PC-9 (cell line): ENCODE measurements at regions not wholly inside any gene's neighbourhood (a gene's known extent, or its start where the extent isn't known, plus 50 kb on each side); places are given as distances from the start of the nearest gene placed in this dataset.

Source experiments
- BruUV-seq: library from RNA; stranded (reverse); fragments of 400-500 nt; replicated peaks from 2 replicates; lab custom pipeline; 2021; lab: Mats Ljungman, UMichigan
- CTCF ChIA-PET: fragments of 300-600 bp; sonication (Branson Sonifier 250); formaldehyde crosslinking; loops from one replicate; lab custom pipeline; 2022; ENCODE audit warnings: antibody characterized with exemption; lab: Charles Lee
- POLR2A ChIA-PET: fragments of 300-600 bp; sonication (Branson Sonifier 250); formaldehyde crosslinking; loops from one replicate; lab custom pipeline; 2022; ENCODE audit warnings: antibody characterized with exemption; ENCODE audit not compliant: unreplicated experiment; lab: Charles Lee
- DNase-seq, 2 experiments: peaks; one replicate each; pipeline versions ENCODE4 v3.0.0 to v3.0.0-alpha.2; 2015 to 2022; ENCODE audit warnings: mixed read lengths in 1 of 2
- H2AFZ ChIP-seq: fragments of 200-600 bp; sonication (generic); 2 replicates; pipeline ENCODE4 v1.8.1; 2017; ENCODE audit warnings: antibody characterized with exemption
- H3F3A ChIP-seq: fragments of 200-600 bp; sonication (generic); 2 replicates; pipeline ENCODE4 v1.8.1; 2017; ENCODE audit warnings: antibody characterized with exemption, mild to moderate bottlenecking, low read depth; ENCODE audit not compliant: insufficient read depth
- H3K27ac ChIP-seq: fragments of 200-600 bp; sonication (generic); 2 replicates; pipeline ENCODE4 v1.6.1; 2016; ENCODE audit warnings: mixed run types
- H3K27me3 ChIP-seq: fragments of 200-600 bp; sonication (generic); 2 replicates; pipeline ENCODE4 v1.6.1; 2016; ENCODE audit warnings: low read depth, mixed run types; ENCODE audit not compliant: insufficient read depth
- H3K36me3 ChIP-seq: fragments of 200-600 bp; sonication (generic); 2 replicates; pipeline ENCODE4 v1.6.1; 2016; ENCODE audit warnings: low read depth, mixed run types
- H3K4me1 ChIP-seq: fragments of 200-600 bp; sonication (generic); replicated peaks from 2 replicates; pipeline ENCODE4 v1.6.1; 2016; ENCODE audit warnings: mixed run types; ENCODE audit not compliant: insufficient read depth
- H3K4me2 ChIP-seq: fragments of 200-600 bp; sonication (generic); 2 replicates; pipeline ENCODE4 v1.6.1; 2017; ENCODE audit warnings: mixed run types
- H3K4me3 ChIP-seq: fragments of 200-600 bp; sonication (generic); 2 replicates; pipeline ENCODE4 v1.6.1; 2016; ENCODE audit warnings: mixed run types
- H3K79me2 ChIP-seq: fragments of 200-600 bp; sonication (generic); 2 replicates; pipeline ENCODE4 v1.6.1; 2017; ENCODE audit warnings: low read depth, mixed run types
- H3K9me2 ChIP-seq: fragments of 200-600 bp; sonication (generic); 2 replicates; pipeline ENCODE4 v1.8.1; 2017; ENCODE audit warnings: mild to moderate bottlenecking; ENCODE audit not compliant: insufficient read depth
- H3K9me3 ChIP-seq: fragments of 200-600 bp; sonication (generic); 2 replicates; pipeline ENCODE4 v1.8.1; 2016; ENCODE audit warnings: low read depth; ENCODE audit not compliant: insufficient read depth
- H4K20me1 ChIP-seq: fragments of 200-600 bp; sonication (generic); 2 replicates; pipeline ENCODE4 v1.8.1; 2017; ENCODE audit not compliant: insufficient read depth
- EZH2 ChIP-seq: fragments of 200-600 bp; sonication (generic); IDR thresholded peaks from 2 replicates; pipeline ENCODE4 v1.8.0; 2017; ENCODE audit warnings: antibody characterized with exemption, low read depth
- intact Hi-C: fragments of 100-400 bp; cut with micrococcal nuclease; formaldehyde crosslinking; loops from one replicate; pipeline ENCODE4 v1.10.0; 2022; ENCODE audit not compliant: unreplicated experiment
- TF ChIP-seq, protein P1 (sequence below): fragments of 200-600 bp; sonication (generic); conservative IDR thresholded peaks from 2 replicates; pipeline ENCODE4 v1.6.1; 2017; ENCODE audit warnings: mixed run types, antibody characterized with exemption, mild to moderate bottlenecking, moderate library complexity

- POLR2A ChIA-PET: no interaction called here
- intact Hi-C loops: no loop called here
- H2AFZ ChIP-seq: no peak overlapping the region
- H3K36me3 ChIP-seq: no peaks in the 10 kb centered on the region
- H3K79me2 ChIP-seq: no peaks in the 10 kb centered on the region
- H3K27me3 ChIP-seq: no peaks in the 10 kb centered on the region
- no peaks in the 10 kb centered on the region for H3K4me1 ChIP-seq
- H3K9me2 ChIP-seq: no peaks in the 10 kb centered on the region
- H3K27ac ChIP-seq: no peak overlapping the region
- H3K9me3 ChIP-seq: no peaks in the 10 kb centered on the region
- DNase-seq: no peak
- CTCF ChIA-PET: no interaction called here
- H4K20me1 ChIP-seq: no peaks in the 10 kb centered on the region
- no peak for TF ChIP-seq EZH2
- TF ChIP-seq, protein P1, sequence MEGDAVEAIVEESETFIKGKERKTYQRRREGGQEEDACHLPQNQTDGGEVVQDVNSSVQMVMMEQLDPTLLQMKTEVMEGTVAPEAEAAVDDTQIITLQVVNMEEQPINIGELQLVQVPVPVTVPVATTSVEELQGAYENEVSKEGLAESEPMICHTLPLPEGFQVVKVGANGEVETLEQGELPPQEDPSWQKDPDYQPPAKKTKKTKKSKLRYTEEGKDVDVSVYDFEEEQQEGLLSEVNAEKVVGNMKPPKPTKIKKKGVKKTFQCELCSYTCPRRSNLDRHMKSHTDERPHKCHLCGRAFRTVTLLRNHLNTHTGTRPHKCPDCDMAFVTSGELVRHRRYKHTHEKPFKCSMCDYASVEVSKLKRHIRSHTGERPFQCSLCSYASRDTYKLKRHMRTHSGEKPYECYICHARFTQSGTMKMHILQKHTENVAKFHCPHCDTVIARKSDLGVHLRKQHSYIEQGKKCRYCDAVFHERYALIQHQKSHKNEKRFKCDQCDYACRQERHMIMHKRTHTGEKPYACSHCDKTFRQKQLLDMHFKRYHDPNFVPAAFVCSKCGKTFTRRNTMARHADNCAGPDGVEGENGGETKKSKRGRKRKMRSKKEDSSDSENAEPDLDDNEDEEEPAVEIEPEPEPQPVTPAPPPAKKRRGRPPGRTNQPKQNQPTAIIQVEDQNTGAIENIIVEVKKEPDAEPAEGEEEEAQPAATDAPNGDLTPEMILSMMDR: no peak
- no TSS peak for BruUV-seq
- H3F3A ChIP-seq: no peaks in the 10 kb centered on the region
- H3K4me3 ChIP-seq: no peak overlapping the region
- H3K4me2 ChIP-seq: no peak overlapping the region
These were observed 147.2 kb downstream of the RELL1 start for GRCh38 chr4:37538931-37539330.

DNA sequence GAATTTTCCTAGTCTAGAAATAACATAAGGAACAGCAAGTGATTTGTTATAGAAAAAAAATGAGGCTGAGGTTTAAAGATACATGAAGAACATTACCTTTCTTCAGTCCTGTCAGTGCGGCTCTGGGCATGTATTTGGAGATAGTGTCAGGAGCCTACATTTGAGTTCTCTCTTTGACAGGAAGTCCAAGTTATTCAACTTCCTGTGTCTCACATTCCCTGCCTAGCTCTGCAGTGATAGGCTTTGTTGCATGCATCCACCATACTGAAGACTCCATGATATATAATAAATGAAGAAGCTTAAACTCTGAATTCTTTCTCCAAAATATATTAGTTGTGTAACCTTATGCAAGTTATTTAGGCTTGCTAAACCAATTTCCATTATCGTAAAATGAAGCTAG, 148.7 kb downstream of the RELL1 start:
- Histone ChIP-seq H4K20me1 (no peaks in the 10 kb centered on the region), H3K27me3 (no peaks in the 10 kb centered on the region)
- POLR2A ChIA-PET: no interaction called here

GRCh38 chr4:37535872-37536271, 150.3 kb downstream of the RELL1 start:
- H3K27ac ChIP-seq: no peak overlapping the region
- no peaks in the 10 kb centered on the region for H3K9me2 ChIP-seq
- intact Hi-C loops: no loop called here
- no peaks in the 10 kb centered on the region for H3K4me1 ChIP-seq
- no peak overlapping the region for H2AFZ ChIP-seq
- no peak overlapping the region for H3K4me3 ChIP-seq
- H3K79me2 ChIP-seq: no peaks in the 10 kb centered on the region
- H3F3A ChIP-seq: no peaks in the 10 kb centered on the region
- CTCF ChIA-PET: no interaction called here
- DNase-seq: no peak
- H3K36me3 ChIP-seq: no peaks in the 10 kb centered on the region
- POLR2A ChIA-PET: no interaction called here
- no TSS peak for BruUV-seq
- TF ChIP-seq, protein P1: no peak
- no peak for TF ChIP-seq EZH2
- H3K4me2 ChIP-seq: no peak overlapping the region
- H3K9me3 ChIP-seq: no peaks in the 10 kb centered on the region
- H3K27me3 ChIP-seq: no peaks in the 10 kb centered on the region
- no peaks in the 10 kb centered on the region for H4K20me1 ChIP-seq

More for the DNA sequence above, 148.7 kb downstream of the RELL1 start:
- BruUV-seq: no TSS peak
- H3K4me2 ChIP-seq: no peak overlapping the region
- H3F3A ChIP-seq: no peaks in the 10 kb centered on the region
- H3K9me2 ChIP-seq: no peaks in the 10 kb centered on the region
- H3K79me2 ChIP-seq: no peaks in the 10 kb centered on the region
- TF ChIP-seq, protein P1: no peak
- no peak for TF ChIP-seq EZH2
- intact Hi-C loops: no loop called here
- H3K4me3 ChIP-seq: no peak overlapping the region
- no peak overlapping the region for H3K27ac ChIP-seq
- CTCF ChIA-PET: no interaction called here
- no peak for DNase-seq
- H3K9me3 ChIP-seq: no peaks in the 10 kb centered on the region
- no peaks in the 10 kb centered on the region for H3K4me1 ChIP-seq
- no peaks in the 10 kb centered on the region for H3K36me3 ChIP-seq
- H2AFZ ChIP-seq: no peak overlapping the region
